ENCODE measurements at regions not wholly inside any gene's neighbourhood (a gene's known extent, or its start where the extent isn't known, plus 50 kb on each side); places are given as distances from the start of the nearest gene placed in this dataset.

DNA sequence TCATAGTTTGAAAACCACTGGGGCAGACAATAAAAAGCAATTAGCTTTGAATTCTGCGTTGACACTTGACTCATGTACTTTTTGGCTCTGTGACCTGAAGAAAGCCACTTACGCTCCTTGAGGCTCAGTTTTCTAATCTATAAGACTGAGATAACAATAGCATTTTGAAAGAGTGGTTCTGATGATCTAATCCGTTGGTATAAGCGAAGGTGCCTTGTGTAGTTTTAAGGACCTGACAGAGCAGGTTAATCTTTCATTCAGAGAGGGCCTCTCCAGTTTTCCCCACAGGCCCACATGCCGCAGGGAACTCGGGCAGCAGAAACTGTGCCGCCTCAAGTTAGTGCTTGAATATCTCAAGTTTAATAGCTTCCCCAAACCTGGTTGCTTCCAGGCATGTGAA lies 306.0 kb upstream of the GBE1 start:
- TF ChIP-seq CTCF (IDR thresholded peaks at IDR 0.05) (no peak), POLR2A (IDR thresholded peaks at IDR 0.05) (no peak), POLR2AphosphoS5 (IDR thresholded peaks at IDR 0.05) (no peak)

Data from upper lobe of left lung (tissue), 4 donors.